NCI-H526 treated with DMSO at 0.1 percent for 48 hours (cell line): ENCODE measurements at regions not wholly inside any gene's neighbourhood (a gene's known extent, or its start where the extent isn't known, plus 50 kb on each side); places are given as distances from the start of the nearest gene placed in this dataset.

ENCODE experiments used
- DNase-seq: peaks from one replicate; lab custom pipeline; 2025; lab: John Stamatoyannopoulos, UW

DNA sequence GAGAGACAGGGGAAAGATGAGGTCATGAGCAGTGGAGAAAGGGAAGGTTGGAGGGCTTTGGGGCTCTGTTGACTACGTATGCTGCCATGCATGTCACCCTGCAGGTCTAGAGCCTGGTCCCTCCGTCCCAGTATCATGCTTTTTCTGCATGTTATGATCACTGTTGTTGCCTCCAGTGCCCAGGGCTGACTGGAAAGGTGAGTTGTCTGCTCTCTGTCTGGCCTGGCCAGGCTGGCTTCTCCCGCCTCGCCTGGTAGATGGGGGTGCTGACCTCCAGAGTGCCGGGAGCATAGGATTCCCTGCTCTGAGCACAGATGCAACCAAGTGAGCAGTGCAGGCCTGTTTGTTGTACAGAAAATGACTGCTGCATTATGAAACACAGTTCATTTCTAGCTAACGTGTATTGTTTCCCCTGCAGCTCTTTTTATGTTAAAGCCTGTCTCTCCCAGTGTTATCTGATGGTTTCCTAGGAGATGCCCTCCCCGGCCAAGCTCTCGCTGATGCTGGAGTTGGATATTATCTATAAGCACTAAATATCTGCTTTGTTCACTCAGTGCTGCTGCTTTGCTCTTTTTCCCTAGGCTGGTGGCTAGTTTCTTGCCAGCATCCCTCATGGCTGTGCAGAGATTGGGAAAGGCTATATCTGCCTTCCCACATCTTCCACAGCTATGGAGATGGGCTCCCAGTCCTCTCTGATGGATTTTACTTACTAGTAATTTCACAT lies 158.2 kb downstream of the TDRD15 start:
- DNase-seq: peak; percentile 19

DNA sequence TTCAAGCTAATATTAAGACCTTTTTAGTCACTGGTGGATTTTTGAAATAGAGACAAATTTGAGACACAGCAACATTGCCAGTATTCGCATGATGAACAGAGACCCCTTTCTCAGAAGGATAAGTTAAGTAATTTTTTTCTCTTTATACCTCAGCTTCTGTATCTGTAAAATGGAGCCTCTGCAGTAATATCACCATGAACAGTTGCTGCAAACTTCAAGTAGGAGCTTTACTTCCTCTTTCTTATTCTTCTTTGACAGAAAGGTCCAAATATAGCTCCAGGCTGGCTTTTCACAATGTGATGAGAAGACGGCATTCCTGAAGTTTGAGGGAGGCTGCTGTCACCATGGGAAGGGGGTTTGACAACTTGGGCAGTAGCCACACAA lies 158.7 kb downstream of the TDRD15 start:
- DNase-seq: no peak

DNA sequence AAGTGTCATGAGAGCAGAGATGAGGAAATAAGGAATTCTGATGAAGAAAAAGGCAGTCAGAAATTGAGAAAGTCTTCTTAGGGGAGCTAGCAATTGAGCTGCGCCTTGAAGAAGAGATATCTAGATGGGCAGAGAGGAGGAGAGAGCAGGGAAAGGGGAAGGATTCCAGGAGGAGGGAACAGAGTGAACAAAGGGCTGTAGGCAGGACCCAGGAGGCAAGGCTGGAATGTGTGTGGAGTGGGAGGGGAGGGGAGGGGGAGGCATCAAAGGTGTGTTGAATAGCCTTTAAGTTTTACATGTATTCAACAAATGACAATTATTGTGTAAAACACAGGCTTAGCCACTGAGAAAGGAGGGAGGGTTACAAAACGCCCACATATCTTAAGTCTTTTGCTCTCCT lies 164.5 kb downstream of the TDRD15 start:
- DNase-seq: no peak

DNA sequence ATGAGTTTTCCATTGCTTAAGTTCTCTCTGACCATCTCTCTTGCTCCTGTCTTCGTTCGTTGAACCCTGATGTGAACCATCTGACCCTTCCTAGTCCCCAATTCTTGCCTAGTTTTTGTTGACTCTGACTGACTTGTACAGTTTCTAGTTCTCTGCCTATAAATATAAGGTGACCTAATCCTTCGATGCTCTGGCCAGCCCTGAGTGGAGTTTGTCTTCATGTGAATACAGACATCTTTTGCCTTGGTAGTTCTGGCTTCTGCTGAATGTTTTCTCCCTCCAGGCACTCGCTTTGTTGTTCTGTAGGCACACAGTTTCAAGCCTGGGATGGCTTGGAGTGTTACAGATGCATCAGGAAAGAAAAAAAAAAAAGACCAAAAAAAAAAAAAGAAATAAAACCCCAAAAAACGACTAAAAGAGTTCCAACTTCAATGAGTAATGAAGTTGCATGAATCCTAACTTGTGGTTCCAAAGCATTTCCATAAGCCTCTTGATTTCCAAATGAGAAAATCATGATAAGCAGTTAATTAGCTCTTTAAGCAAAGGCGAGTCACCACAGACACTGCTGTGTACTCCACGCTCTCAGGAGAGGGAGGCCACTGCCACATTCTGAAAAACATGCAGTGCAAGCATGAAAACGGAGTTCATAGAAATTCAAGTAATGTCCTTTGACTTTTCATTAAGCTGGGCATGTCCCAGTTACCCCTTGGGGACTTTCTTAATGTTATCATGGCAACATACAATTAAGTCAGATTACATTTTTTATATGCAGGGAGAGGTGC lies 165.2 kb downstream of the TDRD15 start:
- no peak for DNase-seq

DNA sequence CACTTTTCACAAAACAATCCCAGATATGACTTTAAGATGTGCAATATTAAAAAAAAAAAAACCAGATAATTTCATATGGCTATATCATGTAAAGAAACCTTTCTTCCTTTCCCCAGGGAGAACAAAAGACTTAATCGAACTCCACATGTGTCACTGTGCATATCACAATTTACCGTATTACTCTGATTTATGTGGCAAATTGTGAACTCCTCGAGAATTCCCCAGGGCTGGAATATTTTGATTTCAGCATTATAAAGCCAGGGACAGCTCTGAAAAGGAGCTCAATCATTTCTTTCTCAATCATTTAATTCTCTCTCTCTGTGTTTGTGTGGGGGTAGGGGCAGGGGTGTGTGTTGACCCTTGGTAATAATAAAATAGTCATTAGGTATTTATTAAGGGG lies 165.8 kb downstream of the TDRD15 start:
- no peak for DNase-seq

DNA sequence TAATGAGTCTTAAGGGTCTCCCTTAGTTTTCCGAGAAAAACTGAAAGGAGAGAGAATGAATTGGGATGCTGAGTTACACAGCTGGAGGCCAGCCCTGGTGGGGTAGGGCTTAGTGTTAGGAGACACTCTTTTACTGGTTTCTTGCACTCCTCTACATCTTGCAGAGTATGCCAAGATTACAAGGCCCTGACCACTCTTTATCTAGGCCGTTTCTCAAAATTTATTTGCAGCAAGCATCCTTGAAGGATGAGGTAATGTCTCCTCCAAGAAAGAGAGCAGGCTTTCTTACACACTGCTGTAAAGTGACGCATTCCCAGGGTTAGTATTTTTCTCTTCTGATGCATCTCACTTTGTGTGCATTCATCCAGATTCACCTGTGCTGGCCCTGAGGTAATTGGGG lies 166.2 kb downstream of the TDRD15 start:
- DNase-seq: no peak

DNA sequence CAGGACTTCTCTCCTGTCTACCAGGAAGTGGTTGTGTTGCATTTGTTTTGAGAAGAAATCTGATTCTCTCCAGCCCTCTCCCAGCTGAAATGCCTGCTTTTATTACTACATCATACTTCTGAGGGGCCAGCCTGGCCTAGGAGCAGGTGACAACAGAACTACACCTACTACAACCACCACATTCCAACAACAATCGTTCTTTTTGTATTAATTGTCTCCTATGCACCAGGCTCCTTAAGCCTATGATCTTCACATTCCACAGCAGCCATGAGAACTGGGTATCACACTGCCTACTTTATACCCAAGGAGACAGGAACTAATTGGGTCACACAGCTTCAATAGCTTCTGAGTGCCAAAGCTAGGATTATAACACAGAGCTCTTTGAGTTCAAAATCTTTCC lies 167.7 kb downstream of the TDRD15 start:
- no peak for DNase-seq

DNA sequence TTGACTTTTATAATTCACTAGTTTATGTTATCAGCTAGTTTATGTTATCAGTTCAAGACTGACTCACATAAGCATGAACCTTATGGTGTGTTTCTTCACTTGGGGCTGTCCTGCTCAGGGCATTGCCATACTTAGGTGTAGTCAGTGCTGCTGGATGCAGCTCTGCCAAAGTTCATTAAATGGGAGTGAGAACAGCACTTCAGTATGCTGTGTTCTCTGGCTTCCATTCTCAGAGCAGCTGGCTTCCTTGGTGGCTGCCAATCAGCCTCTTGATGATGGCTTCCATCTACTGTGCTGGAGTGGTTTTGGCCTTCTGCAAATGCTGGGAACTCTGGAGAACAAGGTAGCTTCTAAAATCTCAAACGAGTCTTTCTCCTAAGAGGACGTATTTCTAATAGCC lies 170.7 kb downstream of the TDRD15 start:
- no peak for DNase-seq

DNA sequence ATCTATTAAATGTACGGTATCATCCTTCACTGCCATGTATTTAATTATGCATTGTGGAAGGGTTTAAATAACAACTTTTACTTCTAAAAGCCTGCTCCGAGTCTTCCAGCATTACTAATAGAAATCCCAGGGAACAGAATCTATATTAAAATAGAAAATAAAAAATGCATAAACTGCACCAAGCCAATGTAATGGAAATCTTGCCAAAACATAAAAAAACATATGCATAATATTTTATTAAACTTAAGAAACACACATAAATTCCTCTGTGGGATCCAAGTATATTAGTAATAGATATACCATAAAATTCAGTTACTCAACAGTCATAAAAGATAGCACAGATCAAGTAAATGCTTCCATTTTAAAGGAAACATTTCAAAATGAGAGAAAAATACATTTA lies 175.6 kb downstream of the TDRD15 start:
- DNase-seq: no peak

DNA sequence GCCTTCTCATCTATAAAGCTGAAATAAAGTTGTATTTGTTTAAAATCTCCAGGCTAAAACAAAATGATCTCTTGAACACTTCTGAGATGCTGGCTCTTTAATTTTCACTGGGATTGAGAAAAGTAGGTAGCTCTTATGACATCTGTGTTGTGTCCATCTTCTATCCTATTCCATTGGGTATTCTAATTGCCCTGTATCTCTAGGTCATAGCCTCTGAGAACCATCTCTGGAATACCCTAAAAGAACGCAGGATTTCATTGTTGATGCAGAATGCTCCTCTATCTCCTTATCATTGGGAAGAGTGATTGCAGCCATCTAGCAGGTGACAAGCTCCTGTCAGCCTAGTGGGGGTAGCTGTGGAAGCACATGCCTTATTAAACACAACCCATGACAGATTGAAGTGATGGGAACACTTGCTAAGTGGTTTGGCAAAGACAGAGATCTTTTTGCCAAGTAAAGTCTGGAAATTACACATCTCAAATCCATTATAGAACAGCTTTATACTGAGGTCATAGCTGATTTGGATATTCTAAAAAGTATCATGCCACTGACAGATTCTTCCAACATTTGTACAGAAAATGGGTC lies 178.2 kb downstream of the TDRD15 start:
- DNase-seq: no peak

DNA sequence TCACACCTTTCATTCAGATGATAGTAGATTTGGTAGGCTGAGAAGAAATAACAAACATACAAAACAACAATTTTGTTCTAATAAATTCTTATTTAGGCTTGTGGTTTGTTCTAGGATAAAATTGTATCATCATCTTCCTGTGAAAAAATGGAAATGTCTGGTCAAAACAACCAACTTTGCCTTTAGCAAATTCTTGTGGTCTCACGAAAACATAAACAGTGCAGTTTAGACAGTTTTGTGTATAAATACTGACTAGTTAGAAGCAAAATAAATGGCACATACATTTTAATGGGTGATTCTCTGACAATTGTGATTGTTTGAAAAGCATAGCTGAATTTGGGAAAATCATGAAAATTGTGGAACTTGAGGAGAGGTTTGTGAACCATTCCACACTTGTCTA lies 180.1 kb downstream of the TDRD15 start:
- no peak for DNase-seq

DNA sequence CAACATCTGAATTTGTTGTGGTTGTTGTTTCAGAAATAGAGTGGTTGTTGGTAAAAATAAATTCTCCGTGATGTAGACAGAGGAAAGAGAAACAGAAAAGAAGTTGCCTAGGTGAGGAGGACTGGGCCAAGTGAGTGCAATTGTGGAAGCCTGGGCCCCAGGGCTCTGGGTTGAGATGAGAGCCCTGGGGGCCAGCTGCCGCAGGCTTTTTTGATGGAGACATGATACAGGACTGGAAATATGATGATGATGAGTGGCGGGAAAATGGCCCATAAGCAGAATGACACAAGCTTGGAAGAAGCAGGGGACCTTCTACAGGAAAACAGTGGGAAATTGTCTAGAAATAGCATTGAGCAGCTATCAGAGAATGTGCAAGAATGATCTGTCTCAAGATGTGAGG lies 181.8 kb downstream of the TDRD15 start:
- no peak for DNase-seq

DNA sequence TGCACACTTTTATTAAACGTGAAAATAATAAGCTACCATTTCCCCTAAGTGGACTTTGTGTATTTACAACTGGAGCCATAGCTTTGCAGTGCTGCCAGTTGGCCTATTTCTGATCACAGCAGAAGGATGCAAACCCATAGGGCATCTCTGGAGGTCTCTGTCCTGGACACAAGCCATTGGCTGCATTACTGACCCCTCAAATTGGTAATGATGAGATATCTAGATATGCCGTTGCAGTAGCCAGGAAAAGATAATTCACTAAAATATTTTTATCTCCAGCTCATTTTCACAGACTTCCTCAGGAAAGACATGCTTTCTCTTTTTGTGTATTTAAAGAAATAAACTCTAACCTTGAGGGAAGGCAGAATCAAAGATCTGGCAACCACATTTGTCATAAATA lies 182.5 kb downstream of the TDRD15 start:
- DNase-seq: no peak

DNA sequence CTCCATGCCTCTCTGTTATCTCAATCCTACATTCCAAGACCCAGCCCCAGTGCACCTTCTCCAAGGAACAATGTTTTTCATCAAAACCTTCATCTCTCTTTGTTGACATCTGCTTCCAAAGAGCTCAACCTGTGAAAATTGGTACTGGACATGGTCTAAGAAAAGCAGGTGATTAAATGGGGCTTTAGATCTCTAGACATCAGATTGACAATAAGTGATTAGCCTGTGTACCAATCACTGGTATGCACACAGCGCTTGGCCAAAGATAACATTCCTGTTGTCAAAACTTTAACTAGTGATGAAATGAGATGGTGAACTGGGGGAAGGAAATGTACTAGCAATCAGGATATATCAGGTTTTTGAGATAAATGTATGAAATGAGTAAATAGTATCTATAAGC lies 183.3 kb downstream of the TDRD15 start:
- DNase-seq: no peak

DNA sequence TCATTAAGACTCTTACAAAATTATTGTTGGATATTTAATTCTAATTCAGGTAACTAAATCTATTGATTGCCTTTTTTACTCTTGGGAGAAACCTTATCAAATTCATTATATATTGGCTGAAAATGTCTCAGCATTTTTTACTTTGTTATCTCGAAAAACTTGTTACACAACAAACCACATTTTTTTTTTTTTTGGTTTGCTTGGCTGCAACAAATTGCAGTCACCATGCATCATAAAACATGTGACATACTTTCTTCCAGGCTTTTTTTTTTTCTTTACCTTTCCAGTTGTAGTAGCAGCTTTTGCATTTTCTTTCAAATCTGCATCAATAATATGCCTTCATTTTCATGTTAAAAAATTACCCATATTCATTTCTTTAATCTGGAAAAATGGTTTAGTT lies 186.7 kb downstream of the TDRD15 start:
- no peak for DNase-seq

DNA sequence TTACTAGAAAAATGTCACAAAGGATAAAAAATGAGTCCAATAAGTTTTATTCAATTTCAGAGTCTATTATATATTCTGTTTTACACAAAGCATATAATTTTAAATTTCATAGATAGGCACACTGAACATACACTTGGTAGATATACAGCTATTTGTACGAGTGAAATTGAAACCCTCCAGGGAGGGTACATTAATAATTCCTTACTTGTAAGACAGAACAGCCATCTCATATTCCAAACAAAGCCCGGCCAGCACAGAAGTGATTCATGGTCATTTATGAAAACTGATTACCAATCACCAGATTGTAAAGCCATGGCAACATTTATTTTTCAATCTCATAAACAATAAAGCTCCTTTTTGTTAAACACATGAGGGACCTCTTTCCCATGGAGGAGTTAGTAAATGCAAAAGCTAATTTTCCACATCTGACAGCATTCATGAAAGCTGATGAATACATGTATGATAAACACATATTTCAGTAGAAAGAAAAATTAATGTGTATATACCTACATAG lies 190.6 kb downstream of the TDRD15 start:
- no peak for DNase-seq

DNA sequence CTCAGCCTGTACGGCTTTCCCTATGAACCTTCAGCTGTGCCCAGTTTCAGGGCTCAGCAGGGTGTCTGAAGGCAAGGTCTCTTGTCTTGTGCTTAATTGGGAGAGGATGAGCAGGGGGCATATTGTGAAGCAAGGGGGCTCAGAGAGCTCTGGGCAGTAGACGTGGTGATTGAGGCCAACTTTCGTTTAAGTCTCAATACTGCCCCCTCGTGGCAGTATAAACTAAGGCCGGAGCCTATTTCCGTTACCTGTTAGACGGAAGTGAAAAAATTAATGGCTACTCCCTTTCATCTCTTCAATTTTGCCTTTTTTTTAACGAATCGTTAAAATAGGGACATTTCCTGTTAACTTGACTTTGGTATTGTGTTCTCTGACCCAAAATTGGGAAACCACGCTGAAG lies 193.4 kb downstream of the TDRD15 start:
- DNase-seq: no peak

DNA sequence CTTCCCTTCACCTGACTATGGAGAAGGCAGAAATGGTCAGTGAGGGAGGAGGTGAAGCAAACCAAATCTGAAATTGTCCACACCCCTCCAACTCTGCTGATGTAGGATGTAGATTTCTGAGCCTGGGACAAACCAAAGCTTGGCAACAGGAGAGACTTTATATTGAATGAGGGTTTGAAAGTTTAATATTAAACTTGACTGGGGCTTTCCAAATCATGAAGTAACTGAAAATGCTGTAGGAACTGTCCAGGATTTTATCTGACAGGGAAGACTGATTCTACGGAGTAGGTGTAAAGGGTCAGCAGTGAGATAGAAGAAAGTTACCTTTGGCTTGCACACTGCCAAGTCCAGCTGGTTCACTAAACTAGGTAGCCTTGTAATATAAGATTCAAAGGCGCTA lies 194.5 kb downstream of the TDRD15 start:
- no peak for DNase-seq

DNA sequence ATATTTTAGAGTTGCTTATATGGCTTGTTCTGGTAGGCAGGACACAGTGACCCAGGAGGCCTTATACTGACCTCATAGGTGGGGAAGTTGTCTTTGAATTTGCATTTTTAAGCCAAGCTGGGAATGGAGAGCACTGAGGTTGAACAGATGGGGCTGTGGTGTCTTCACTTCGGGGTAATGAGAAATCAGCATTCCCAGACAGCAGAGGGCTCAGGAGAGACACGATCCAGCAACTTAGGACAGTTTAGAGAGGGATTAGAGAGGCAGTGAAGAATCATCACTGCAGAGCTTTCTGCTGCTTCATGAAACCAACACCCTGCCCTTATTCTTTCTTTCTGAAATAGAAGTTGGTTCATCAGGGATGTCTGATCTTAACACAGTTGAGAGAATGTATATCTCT lies 202.4 kb downstream of the TDRD15 start:
- no peak for DNase-seq

DNA sequence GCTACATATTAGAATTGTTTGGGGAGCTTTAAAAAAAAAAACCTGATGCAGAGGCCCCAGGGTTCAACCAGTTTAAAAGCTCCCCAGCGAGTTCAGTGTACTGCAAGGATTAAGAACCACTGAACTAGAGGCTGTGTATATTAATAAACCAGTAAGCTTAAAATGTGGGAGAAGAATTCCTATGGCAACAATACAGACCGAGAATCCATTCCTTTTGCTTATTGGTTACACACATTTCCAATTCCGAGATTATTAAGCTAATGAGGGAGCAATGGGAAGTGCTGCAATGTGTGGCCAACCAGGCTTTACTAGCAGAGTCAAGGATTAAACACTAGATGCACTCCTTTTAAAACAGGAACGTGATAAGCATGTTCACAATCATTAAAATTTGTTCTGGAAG lies 204.4 kb downstream of the TDRD15 start:
- no peak for DNase-seq

DNA sequence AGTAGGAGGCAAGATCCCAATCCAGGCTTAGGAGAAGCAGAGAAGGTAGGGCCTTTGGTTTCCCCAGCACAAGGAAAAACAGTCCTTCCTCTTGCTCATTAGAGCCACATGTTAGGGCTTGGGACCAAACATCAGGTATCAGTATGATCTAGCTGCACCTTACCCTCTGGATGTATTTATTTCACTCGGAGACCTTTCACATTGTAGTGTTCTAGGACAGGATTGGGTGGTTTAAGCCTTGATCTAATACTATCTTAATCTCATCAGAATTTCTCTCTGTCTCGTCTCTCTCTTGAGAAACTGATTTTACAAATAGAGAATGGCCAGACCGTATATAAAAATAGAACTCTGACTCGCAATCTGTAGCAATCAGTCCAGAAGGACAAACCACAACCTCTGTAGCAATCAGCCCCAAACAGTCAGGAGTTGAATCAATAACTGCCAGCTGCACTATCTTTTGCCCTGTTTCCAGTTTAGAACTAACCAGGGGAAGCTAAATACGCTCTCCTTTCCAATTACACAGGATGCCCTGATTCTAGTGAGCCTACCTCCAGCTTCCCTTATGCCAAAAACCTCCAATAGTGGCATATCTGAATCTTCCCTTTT lies 207.1 kb downstream of the TDRD15 start:
- DNase-seq: no peak

DNA sequence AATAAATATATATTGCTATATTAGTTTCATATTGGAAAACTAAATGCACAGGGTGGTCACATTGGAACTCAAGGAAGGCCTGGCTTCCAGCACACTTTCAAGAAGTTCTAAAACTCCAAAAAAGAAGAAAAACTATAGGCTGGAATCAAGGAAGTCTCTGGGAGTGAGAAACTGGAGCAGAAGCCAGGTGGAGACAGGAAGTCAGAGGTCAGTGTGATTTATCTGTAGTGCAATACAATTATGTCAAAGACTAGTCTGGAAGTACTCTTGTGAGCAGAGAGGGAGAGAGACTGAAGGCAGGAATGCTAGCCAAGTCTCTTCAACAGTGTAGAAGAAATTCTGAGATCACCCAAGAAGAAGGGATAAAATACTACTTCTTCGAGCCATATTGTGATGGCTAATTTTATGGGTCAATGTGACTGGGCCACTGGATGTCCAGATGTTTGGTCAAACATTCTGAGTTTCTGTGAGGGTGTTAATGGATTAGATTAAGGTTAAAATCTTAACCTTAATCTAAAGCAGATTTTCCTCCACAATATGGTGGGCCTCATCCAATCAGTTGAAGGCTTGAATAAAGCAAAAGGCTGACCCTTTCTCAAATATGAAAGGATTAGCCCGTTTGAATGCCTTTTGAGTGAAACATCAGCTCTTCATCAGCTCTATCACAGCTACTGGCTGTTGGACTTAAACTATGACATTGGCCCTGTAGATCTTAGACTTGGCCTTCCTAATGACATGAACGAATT lies 208.0 kb downstream of the TDRD15 start:
- DNase-seq: no peak
